ENCODE measurements at regions not wholly inside any gene's neighbourhood (a gene's known extent, or its start where the extent isn't known, plus 50 kb on each side); places are given as distances from the start of the nearest gene placed in this dataset.

DNA sequence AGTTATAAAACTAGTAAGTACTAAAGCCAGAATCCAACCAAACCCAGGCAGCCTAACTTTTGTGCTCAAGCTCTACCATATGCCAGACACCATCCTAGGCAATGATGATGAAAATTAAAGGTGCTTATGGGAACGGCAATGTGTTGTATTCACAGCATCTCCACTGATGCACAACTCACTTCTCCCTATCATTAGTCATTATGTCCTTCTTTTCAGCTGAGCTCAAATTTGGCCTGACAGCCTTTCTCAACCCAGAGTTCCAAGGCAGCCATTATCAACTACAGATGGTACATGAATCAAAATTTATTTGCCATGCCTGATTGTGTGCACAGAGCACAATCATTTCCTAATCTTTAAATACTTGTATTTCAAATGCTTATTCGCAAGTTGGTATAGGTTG lies 121.6 kb upstream of the TNPO1 start:
- TF ChIP-seq, protein P1, sequence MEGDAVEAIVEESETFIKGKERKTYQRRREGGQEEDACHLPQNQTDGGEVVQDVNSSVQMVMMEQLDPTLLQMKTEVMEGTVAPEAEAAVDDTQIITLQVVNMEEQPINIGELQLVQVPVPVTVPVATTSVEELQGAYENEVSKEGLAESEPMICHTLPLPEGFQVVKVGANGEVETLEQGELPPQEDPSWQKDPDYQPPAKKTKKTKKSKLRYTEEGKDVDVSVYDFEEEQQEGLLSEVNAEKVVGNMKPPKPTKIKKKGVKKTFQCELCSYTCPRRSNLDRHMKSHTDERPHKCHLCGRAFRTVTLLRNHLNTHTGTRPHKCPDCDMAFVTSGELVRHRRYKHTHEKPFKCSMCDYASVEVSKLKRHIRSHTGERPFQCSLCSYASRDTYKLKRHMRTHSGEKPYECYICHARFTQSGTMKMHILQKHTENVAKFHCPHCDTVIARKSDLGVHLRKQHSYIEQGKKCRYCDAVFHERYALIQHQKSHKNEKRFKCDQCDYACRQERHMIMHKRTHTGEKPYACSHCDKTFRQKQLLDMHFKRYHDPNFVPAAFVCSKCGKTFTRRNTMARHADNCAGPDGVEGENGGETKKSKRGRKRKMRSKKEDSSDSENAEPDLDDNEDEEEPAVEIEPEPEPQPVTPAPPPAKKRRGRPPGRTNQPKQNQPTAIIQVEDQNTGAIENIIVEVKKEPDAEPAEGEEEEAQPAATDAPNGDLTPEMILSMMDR (IDR thresholded peaks at IDR 0.05): no peak
- no peak for TF ChIP-seq POLR2A (IDR thresholded peaks at IDR 0.05)

All from Peyer's patch (tissue), 4 donors.